Calu3 (cell line): ENCODE measurements at regions not wholly inside any gene's neighbourhood (a gene's known extent, or its start where the extent isn't known, plus 50 kb on each side); places are given as distances from the start of the nearest gene placed in this dataset.

Experiments
- BruUV-seq: library from RNA; stranded (reverse); fragments of 400-500 nt; replicated peaks from 2 replicates; lab custom pipeline; 2021; lab: Mats Ljungman, UMichigan
- CTCF ChIA-PET: fragments of 300-600 bp; sonication (Branson Sonifier 250); formaldehyde crosslinking; loops from one replicate; lab custom pipeline; 2022; ENCODE audit warnings: antibody characterized with exemption; lab: Charles Lee
- DNase-seq: peaks from one replicate; pipeline ENCODE4 v3.0.0; 2022
- H3K27ac Mint-ChIP-seq: one replicate; pipeline ENCODE4 v1.8.0; 2022; ENCODE audit warnings: mixed read lengths; ENCODE audit not compliant: unreplicated experiment
- H3K27me3 Mint-ChIP-seq: one replicate; pipeline ENCODE4 v1.8.0; 2022; ENCODE audit warnings: mixed read lengths; ENCODE audit not compliant: unreplicated experiment
- H3K36me3 Mint-ChIP-seq: one replicate; pipeline ENCODE4 v1.8.0; 2022; ENCODE audit warnings: mild to moderate bottlenecking, moderate library complexity, mixed read lengths; ENCODE audit not compliant: insufficient read depth, unreplicated experiment
- H3K4me1 Mint-ChIP-seq: one replicate; pipeline ENCODE4 v1.8.0; 2022; ENCODE audit warnings: mild to moderate bottlenecking, low read depth, mixed read lengths; ENCODE audit not compliant: unreplicated experiment
- H3K4me3 Mint-ChIP-seq: one replicate; pipeline ENCODE4 v1.8.0; 2022; ENCODE audit warnings: mild to moderate bottlenecking, low read depth, moderate library complexity, mixed read lengths; ENCODE audit not compliant: unreplicated experiment
- H3K9me3 Mint-ChIP-seq: one replicate; pipeline ENCODE4 v1.8.0; 2022; ENCODE audit warnings: low read depth, mixed read lengths; ENCODE audit not compliant: unreplicated experiment
- intact Hi-C: fragments of 100-400 bp; cut with micrococcal nuclease; formaldehyde crosslinking; loops from one replicate; pipeline ENCODE4 v1.10.0; 2022; ENCODE audit not compliant: unreplicated experiment
- TF ChIP-seq, protein P1 (sequence below): fragments of 200-600 bp; IDR thresholded peaks from one replicate; pipeline ENCODE4 v1.8.0; 2022; ENCODE audit warnings: antibody characterized with exemption; ENCODE audit not compliant: unreplicated experiment

DNA sequence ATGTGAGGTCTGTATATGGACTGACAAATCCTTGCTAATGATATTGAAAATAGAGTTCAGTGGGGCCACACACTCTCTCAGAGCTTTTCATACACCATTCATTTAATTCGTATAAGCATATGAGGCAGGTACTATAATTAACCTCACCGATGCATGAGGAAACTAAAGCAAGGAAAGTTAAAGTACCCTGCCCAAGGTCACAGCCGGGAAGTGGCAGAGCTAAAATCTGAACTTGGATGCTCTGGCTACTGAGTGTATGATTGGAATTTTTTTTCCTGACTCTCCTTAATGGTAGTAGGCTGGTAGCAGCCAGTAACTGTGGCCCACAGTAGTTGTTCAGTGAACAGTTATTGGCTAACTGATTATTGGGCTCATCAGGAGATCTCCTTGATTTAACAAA is 135.3 kb downstream of the NUDT12 start:
- Mint-ChIP-seq H3K27me3 (no peaks in the 10 kb centered on the region), H3K4me1 (no peaks in the 10 kb centered on the region), H3K4me3 (no peak overlapping the region), H3K9me3 (no peaks in the 10 kb centered on the region), H3K36me3 (no peaks in the 10 kb centered on the region), H3K27ac (no peak overlapping the region)
- CTCF ChIA-PET = no interaction called here
- BruUV-seq = no TSS peak
- intact Hi-C loops = no loop called here
- no peak for DNase-seq
- TF ChIP-seq, protein P1, sequence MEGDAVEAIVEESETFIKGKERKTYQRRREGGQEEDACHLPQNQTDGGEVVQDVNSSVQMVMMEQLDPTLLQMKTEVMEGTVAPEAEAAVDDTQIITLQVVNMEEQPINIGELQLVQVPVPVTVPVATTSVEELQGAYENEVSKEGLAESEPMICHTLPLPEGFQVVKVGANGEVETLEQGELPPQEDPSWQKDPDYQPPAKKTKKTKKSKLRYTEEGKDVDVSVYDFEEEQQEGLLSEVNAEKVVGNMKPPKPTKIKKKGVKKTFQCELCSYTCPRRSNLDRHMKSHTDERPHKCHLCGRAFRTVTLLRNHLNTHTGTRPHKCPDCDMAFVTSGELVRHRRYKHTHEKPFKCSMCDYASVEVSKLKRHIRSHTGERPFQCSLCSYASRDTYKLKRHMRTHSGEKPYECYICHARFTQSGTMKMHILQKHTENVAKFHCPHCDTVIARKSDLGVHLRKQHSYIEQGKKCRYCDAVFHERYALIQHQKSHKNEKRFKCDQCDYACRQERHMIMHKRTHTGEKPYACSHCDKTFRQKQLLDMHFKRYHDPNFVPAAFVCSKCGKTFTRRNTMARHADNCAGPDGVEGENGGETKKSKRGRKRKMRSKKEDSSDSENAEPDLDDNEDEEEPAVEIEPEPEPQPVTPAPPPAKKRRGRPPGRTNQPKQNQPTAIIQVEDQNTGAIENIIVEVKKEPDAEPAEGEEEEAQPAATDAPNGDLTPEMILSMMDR = no peak

DNA sequence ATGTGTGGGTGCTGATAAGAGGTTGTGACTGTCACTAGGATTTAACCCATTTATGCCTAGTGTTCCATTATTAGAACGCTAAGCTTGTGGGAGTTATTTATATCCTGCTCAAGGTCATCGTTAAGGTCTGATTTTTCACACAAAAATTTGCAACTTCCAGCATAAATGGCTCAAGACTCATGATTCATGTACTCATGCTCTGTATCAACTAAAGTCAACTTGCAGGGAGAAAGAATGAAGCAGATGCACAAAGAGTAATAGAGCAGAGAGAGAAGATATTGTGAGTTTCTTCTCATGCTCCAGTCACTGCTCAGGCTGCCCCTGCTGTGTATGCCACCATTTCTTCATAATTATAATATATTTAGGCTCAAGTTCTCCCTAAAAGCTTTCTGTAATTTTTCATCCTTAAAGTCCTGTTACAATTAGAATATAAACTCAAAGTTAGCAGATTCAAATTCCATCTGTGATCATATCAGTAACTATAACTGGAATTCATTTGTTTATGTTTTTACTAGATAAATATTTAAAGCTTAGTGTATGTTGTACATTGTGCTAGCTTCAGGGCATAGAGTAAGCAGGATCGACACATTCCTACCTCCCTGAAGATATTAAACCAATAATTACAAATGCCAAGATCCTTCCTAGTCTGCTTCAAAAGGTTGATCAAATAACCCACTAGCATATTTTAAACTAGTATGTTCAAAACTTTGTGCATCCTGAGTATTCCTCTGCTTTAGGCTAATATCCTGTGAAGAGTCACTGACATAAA is 136.7 kb downstream of the NUDT12 start:
- Mint-ChIP-seq H3K9me3 (no peaks in the 10 kb centered on the region), H3K27me3 (no peaks in the 10 kb centered on the region), H3K4me3 (no peak overlapping the region), H3K27ac (no peak overlapping the region), H3K36me3 (no peaks in the 10 kb centered on the region), H3K4me1 (no peaks in the 10 kb centered on the region)
- CTCF ChIA-PET = no interaction called here
- no TSS peak for BruUV-seq
- DNase-seq = no peak
- TF ChIP-seq, protein P1 = no peak
- intact Hi-C loops = no loop called here

DNA sequence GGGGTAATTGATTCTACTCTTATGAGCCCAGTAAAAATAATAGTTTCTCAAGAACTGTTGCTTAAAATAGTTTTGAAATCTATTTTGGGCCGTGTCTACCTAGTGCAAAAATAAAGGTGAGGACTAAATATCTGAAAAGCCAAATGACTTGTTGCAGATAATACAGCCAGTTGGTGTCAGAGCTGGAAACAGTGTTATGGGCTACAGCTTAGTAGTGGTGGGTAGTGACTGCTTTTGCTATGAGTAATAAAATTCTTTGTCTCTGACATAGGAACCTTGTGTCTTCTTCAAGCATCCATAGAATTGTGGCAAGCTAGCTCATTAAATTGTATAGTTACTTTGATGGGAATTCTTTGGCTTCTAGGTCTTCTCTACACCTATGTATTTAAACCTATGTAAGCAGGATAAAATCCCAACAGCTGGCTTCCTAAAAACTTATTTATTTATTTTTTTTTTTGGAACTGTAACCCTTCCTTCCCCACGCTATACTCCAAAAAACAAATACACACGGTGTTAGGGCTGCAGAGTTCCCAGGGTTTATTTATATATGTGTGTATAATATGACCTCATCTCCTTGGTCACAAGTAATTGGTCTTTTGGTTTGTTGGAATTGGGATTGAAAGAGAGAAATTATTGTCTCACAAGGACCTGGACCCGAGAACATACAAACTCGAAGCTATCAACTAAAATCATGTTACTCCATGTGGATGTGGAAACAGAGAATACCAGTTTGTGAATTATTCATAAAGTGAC is 138.0 kb downstream of the NUDT12 start:
- no peaks in the 10 kb centered on the region for H3K36me3 Mint-ChIP-seq
- intact Hi-C loops = no loop called here
- no peak overlapping the region for H3K4me3 Mint-ChIP-seq
- no peak for DNase-seq
- BruUV-seq = no TSS peak
- no peak overlapping the region for H3K27ac Mint-ChIP-seq
- no peaks in the 10 kb centered on the region for H3K4me1 Mint-ChIP-seq
- CTCF ChIA-PET = interaction anchor here (0.7 to 1.1 kb wide), 2 partner anchors 22 to 208 kb away, joined by 3 read pairs; no protein-coding TSS in a partner anchor
- H3K9me3 Mint-ChIP-seq = no peaks in the 10 kb centered on the region
- no peaks in the 10 kb centered on the region for H3K27me3 Mint-ChIP-seq
- TF ChIP-seq, protein P1 = no peak

DNA sequence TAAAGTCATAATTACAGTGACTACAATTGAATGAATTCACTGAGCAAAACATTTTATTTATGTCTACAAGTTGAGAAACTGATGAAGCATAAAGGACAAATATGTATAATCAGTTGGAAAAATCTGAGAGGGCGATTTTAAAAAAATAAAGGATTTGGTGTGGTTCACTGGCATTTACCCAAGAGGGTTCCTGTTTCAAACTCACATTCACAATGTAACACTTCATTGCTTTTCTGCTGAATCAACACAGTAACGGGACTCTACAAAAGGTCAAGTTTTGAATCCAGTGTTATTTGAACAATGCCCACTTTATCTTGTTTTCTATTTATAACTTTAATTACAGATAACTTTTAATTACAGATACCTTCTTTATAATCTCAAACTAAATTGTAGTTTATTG is 138.6 kb downstream of the NUDT12 start:
- Mint-ChIP-seq H3K9me3 (no peaks in the 10 kb centered on the region), H3K27ac (no peak overlapping the region), H3K27me3 (no peaks in the 10 kb centered on the region), H3K4me3 (no peak overlapping the region), H3K4me1 (no peaks in the 10 kb centered on the region), H3K36me3 (no peaks in the 10 kb centered on the region)
- TF ChIP-seq, protein P1 = no peak
- BruUV-seq = no TSS peak
- DNase-seq = no peak
- intact Hi-C loops = no loop called here
- CTCF ChIA-PET = interaction anchor here (0.7 to 1.1 kb wide), 2 partner anchors 21 to 207 kb away, joined by 3 read pairs; no protein-coding TSS in a partner anchor
